Heart right ventricle (tissue), 16 donors: ENCODE measurements at regions not wholly inside any gene's neighbourhood (a gene's known extent, or its start where the extent isn't known, plus 50 kb on each side); places are given as distances from the start of the nearest gene placed in this dataset.

Source experiments
- ATAC-seq, 8 donors: fragments of 200-7000 bp; cut with Tn5 transposase; one replicate each; pipeline ENCODE4 v1.9.1; 2020; ENCODE audit warnings: mild to moderate bottlenecking in 8 of 8, moderate library complexity in 8 of 8, moderate number of reproducible peaks in 1 of 8
- DNase-seq, 2 donors: peaks; one replicate each; pipeline ENCODE4 v3.0.0-alpha.2; 2020
- H3K27ac ChIP-seq, 10 donors: fragments of 200-600 bp; sonication (generic) in 2 of 10; one replicate each; pipeline versions ENCODE4 v1.5.0 to v1.8.0; 2020 to 2022; ENCODE audit warnings: mild to moderate bottlenecking in 3 of 10
- H3K27me3 ChIP-seq, 7 donors: fragments of 200-600 bp; one replicate each; pipeline ENCODE4 v1.8.0; 2021 to 2022; ENCODE audit warnings: mild to moderate bottlenecking in 2 of 7
- H3K36me3 ChIP-seq, 9 donors: fragments of 200-600 bp; sonication (generic) in 1 of 9; one replicate each; pipeline versions ENCODE4 v1.5.0 to v1.8.0; 2020 to 2022; ENCODE audit warnings: mild to moderate bottlenecking in 2 of 9
- H3K4me1 ChIP-seq, 9 donors: fragments of 200-600 bp; sonication (generic) in 1 of 9; one replicate each; pipeline versions ENCODE4 v1.5.0 to v1.8.0; 2020 to 2022; ENCODE audit warnings: mild to moderate bottlenecking in 4 of 9
- H3K4me3 ChIP-seq, 10 donors: fragments of 200-600 bp; sonication (generic) in 2 of 10; one replicate each; pipeline versions ENCODE4 v1.5.0 to v1.8.0; 2020 to 2022; ENCODE audit warnings: mild to moderate bottlenecking in 7 of 10, moderate library complexity in 2 of 10
- H3K9me3 ChIP-seq, 11 donors: fragments of 200-600 bp in 10 of 11; sonication (generic) in 2 of 11; one replicate each; pipeline versions ENCODE4 v1.5.0 to v1.8.0; 2013 to 2022; ENCODE audit warnings: mild to moderate bottlenecking in 2 of 11, control low read depth in 1 of 11, moderate library complexity in 1 of 11
- WGBS, 2 donors: extraction: QIAGEN DNeasy Blood & Tissue Kit; methylation state at CpG; one replicate each; pipeline ENCODE4 v1.1.7; 2013; ENCODE audit warnings: inconsistent platforms in 1 of 2; 5-methylcytosine and 5-hydroxymethylcytosine counted together
- intact Hi-C, 10 donors: fragments of 100-400 bp; cut with DNase I; formaldehyde crosslinking; loops; one replicate each; pipeline versions ENCODE4 v1.11.1 to v1.14.2; 2022
- TF ChIP-seq, protein P1 (sequence below), 9 donors: fragments of 200-600 bp; sonication (generic) in 2 of 9; IDR thresholded peaks; one replicate each; pipeline versions ENCODE4 v1.5.0 to v1.8.0; 2021 to 2022; ENCODE audit warnings: antibody characterized with exemption in 9 of 9, mild to moderate bottlenecking in 5 of 9, moderate library complexity in 1 of 9
- donor health status: Arrhythmogenic right ventricular cardiomyopathy.
- donor health status: ischemic (EF 13 %, LVEDD 7.1; RV severe dilation, severe dysfunction).
- donor health status: healthy with polysubstance abuse.
- donor health status: DM: no; HTN: yes; CAD: no.
- donor health status: DM: no; HTN: no; CAD: no.
- donor health status: ischemic (EF 25% LVEDD 6.9; RV normal size, moderate dysfunction).
- donor health status: ischemic (EF 25% LVEDD 5.7; RV mildly dilated, moderate dysfunction).
- donor health status: healthy.
- donor health status: DM: yes; HTN: yes; CAD: no.
- donor health status: Ischemic cardiomyopathy.
- donor health status: ischemic (EF 35%, LVEDD 5.7; RV mildly dilated, moderate dysfunction).
- donor health status: nonischemic (EF 11% LVEDD 7.7; RV severe dilation, severe dysfunction).
- donor health status: DM: yes; HTN: yes; CAD: no.
- donor health status: PGD.
- donor health status: ischemic (EF 29% LVEDD 5.4; RV normal size, mild dysfunction).
- donor health status: nonischemic (EF 23%, LVEDD 6.1; RV moderate dilation, normal function).

DNA sequence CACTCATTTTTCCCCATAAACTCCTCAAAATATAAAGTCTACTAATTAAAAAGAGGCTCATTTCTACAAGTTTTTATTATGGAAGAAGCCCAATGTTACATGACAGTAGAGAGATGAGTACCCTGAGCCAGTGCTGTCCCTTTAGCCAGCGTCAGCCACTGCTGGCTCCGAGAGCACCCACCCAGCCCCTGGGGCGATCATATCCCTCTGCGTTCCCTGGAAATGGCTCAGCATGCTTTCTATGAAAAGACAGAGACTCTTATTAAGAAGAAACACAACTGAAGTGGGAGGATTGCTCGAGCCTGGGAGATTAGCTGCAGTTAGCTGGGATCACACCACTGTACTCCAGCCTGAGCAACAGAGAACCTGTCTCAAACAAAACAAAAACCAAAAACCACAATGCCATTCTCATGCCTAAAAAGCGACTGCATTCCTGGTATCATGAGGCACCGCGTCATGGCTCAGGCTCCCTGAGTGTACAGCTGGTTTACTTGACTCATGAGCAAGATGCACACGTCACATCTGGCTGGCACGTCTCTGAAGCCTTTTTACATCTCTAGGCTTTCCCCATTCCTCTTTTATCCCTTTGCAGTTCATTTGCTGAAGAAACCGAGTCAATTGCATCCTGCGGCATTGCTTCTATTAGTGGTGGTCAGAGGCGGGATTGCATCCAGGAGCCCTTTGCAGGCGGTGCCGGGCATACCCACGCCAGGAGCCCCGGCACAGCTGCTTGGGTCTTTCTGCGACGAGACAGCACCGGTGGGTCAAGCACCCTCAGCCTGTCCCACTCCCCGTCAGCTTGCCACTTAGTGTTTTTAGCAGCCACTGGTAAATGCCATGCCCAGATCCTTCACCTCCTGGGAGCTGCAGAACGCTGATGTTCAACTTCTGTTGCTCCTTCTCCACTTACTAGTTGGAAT, 119.9 kb downstream of the CTTN start:
- Histone ChIP-seq H3K27me3 (peaks cover 0 to 22% (median 13%) of the 10 kb centered on the region in 7 donors), H3K36me3 (no peaks in the 10 kb centered on the region), H3K4me3 (no peak overlapping the region), H3K9me3 (peaks cover 0 to 11% (median 5%) of the 10 kb centered on the region in 11 donors), H3K4me1 (no peaks in the 10 kb centered on the region), H3K27ac (no peak overlapping the region)
- intact Hi-C loops, result no loop called here
- 79 to 84% methylated on average over 22 of the region's 22 CpGs for WGBS, 2 donors
- DNase-seq (no peak), ATAC-seq (no peak)
- TF ChIP-seq, protein P1, sequence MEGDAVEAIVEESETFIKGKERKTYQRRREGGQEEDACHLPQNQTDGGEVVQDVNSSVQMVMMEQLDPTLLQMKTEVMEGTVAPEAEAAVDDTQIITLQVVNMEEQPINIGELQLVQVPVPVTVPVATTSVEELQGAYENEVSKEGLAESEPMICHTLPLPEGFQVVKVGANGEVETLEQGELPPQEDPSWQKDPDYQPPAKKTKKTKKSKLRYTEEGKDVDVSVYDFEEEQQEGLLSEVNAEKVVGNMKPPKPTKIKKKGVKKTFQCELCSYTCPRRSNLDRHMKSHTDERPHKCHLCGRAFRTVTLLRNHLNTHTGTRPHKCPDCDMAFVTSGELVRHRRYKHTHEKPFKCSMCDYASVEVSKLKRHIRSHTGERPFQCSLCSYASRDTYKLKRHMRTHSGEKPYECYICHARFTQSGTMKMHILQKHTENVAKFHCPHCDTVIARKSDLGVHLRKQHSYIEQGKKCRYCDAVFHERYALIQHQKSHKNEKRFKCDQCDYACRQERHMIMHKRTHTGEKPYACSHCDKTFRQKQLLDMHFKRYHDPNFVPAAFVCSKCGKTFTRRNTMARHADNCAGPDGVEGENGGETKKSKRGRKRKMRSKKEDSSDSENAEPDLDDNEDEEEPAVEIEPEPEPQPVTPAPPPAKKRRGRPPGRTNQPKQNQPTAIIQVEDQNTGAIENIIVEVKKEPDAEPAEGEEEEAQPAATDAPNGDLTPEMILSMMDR (IDR thresholded peaks at IDR 0.05), result no peak

DNA sequence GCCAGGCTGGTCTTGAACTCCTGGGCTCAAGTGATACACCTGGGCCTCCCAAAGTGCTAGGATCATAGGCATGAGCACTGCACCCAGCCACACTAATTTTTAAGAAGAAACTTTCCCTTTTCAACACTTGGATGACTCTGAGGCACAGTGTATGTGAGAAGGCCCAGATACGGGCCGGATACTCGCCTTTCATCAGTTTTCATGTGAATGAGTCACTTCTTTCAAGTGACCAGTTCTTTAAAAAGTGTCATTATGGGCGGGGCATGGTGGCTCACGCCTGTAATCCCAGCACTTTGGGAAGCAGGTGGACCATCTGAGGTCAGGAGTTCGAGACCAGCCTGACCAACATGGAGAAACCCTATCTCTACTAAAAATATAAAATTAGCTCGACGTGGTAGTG, 120.8 kb downstream of the CTTN start:
- 81 to 82% methylated on average over 8 of the region's 8 CpGs for WGBS, 2 donors
- intact Hi-C loops, result no loop called here
- no peak for ATAC-seq
- TF ChIP-seq, protein P1 (IDR thresholded peaks at IDR 0.05), result no peak
- Histone ChIP-seq H3K36me3 (no peaks in the 10 kb centered on the region), H3K27ac (no peak overlapping the region), H3K27me3 (peaks cover 0 to 22% (median 13%) of the 10 kb centered on the region in 7 donors), H3K4me3 (no peak overlapping the region), H3K9me3 (peaks cover 0 to 2% (median 0%) of the 10 kb centered on the region in 11 donors), H3K4me1 (no peaks in the 10 kb centered on the region)
- DNase-seq, result no peak

DNA sequence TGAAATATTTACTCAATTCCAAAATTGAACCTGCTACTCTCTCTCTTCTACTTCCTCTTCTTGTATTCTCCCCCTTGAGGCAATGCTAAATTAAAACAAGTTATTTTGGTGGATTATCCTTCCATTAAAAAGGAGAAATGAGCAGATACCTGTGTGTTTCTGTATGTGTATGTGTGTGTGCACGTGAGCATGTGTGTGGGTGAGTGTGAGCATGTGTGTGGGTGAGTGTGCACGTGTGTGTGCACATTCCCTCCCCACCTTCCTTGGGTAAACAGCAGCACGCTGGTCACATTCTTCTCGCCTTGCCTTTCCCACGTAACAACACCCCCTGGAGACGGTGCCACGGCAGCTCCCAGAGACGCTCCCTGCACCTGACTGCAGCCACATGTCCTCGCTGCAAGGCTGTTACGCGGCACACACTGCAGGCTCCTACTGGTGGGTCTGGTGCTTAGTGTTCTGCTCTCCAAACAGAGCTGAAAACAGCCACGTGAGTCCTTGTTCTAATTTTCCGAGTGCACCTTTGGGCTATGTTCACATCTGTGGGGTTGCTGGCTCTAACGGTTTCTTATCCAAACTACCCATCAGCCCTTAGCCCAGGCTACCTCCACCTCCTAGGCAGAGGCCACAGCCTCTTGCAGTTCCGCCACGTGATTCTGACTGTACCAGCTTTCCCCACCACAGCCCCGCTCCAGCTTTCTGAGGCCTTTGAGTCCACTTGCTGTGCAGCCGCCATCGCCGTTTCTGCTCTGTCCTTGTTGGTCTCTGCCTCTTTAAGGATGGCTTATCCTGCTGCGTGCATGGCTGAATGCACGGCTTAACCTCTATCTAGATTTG, 123.4 kb downstream of the CTTN start:
- intact Hi-C loops, result no loop called here
- 81 to 83% methylated on average over 22 of the region's 22 CpGs for WGBS, 2 donors
- ATAC-seq, result no peak
- Histone ChIP-seq H3K27ac (no peak overlapping the region), H3K36me3 (no peaks in the 10 kb centered on the region), H3K4me1 (peaks cover 0 to 4% (median 0%) of the 10 kb centered on the region in 9 donors), H3K27me3 (peaks cover 0 to 22% (median 13%) of the 10 kb centered on the region in 7 donors), H3K9me3 (no peaks in the 10 kb centered on the region), H3K4me3 (no peak overlapping the region)
- DNase-seq, result no peak
- TF ChIP-seq, protein P1 (IDR thresholded peaks at IDR 0.05), result no peak

DNA sequence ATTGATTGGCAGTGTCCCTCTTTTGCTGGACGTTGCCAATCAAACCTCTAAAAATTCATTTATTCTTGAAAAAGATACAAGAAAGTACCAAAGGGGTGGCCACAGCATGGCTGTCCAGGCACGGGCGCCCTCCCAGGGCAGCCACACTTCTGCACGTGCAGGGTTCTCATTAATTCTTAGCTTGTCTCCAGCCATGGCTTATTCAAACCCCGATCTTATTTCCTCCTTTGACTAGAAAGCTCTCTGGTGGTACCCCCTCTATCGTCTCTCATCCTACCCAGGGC, 123.9 kb downstream of the CTTN start:
- Histone ChIP-seq H3K9me3 (no peaks in the 10 kb centered on the region), H3K4me1 (peaks cover 0 to 4% (median 0%) of the 10 kb centered on the region in 9 donors), H3K27me3 (peaks cover 0 to 22% (median 13%) of the 10 kb centered on the region in 7 donors), H3K27ac (no peak overlapping the region), H3K4me3 (no peak overlapping the region), H3K36me3 (no peaks in the 10 kb centered on the region)
- 83 to 85% methylated on average over 6 of the region's 6 CpGs for WGBS, 2 donors
- no peak for DNase-seq
- intact Hi-C loops, result no loop called here
- ATAC-seq, result no peak
- TF ChIP-seq, protein P1 (IDR thresholded peaks at IDR 0.05), result no peak
